T-helper 17 cell (primary cell): ENCODE measurements at regions not wholly inside any gene's neighbourhood (a gene's known extent, or its start where the extent isn't known, plus 50 kb on each side); places are given as distances from the start of the nearest gene placed in this dataset.

Experiments
- ATAC-seq: fragments of 150-1000 bp; cut with Tn5 transposase; 2 replicates; pipeline ENCODE4 v1.10.0; 2021; ENCODE audit warnings: mild to moderate bottlenecking, moderate library complexity
- DNase-seq, 3 donors: peaks; one replicate each; pipeline versions ENCODE4 v3.0.0 to v3.0.0-alpha.2; 2020 to 2021
- H3K9me3 ChIP-seq: one replicate; pipeline ENCODE4 v1.7.0; 2013; ENCODE audit warnings: low read length, mild to moderate bottlenecking; ENCODE audit not compliant: control insufficient read depth, poor library complexity, severe bottlenecking
- H3K27ac Mint-ChIP-seq: one replicate; pipeline ENCODE4 v1.8.0; 2022; ENCODE audit warnings: mild to moderate bottlenecking, moderate library complexity, mixed read lengths
- H3K27me3 Mint-ChIP-seq: one replicate; pipeline ENCODE4 v1.8.0; 2022; ENCODE audit warnings: mixed read lengths
- H3K36me3 Mint-ChIP-seq: one replicate; pipeline ENCODE4 v1.8.0; 2022; ENCODE audit warnings: low read depth, mixed read lengths
- H3K4me1 Mint-ChIP-seq: one replicate; pipeline ENCODE4 v1.8.0; 2022; ENCODE audit warnings: mild to moderate bottlenecking, mixed read lengths
- H3K4me3 Mint-ChIP-seq: one replicate; pipeline ENCODE4 v1.8.0; 2022; ENCODE audit warnings: mild to moderate bottlenecking, moderate library complexity, mixed read lengths

DNA sequence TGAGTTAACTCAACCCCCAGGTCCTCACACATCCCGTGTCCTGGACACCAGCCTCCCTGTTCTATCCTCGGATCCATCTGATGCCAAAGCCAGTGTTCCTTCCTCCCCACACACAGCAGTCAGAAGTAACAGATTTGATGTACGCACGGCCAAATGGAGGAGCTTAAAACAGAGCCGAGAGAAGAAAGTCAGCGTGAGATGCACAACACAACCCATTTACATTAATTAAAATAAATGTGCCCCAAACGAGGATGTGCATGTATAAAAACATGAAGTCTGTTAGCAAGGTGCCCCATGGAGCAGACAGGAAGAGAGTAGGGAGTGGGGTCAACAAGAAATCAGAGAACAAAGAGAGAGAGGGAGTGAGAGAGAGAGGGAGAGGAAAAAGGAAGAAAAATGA, 191.2 kb downstream of the HAUS1 start:
- peaks cover 6% of the 10 kb centered on the region for H3K27me3 Mint-ChIP-seq

DNA sequence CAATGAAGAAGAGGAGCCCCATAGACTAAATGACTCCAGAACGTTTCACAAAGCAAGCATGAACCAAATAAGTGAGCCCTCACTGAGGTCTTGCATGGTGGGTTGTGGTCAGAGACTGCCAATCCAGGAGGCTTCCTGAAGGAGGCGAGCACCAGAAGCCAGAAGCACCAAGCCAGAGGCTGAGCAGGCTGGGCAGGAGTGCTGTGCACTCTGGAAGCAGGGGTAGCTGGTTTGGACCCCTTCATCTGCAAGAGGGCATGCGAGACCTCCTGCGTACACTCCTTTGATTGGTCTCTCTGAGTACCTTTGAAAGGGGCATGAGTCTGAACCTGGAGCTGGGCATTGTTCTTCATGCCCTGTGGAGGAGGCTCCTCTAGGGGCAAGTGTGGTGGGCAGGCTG, 192.5 kb downstream of the HAUS1 start:
- Mint-ChIP-seq H3K4me3 (no peak overlapping the region), H3K27me3 (peaks cover 11% of the 10 kb centered on the region), H3K4me1 (peaks cover 2% of the 10 kb centered on the region), H3K27ac (peak overlapping the region; percentile 57), H3K36me3 (no peaks in the 10 kb centered on the region)
- DNase-seq (no peak), ATAC-seq (no peak)
- no peaks in the 10 kb centered on the region for H3K9me3 ChIP-seq

More for the DNA sequence above, 191.2 kb downstream of the HAUS1 start:
- Mint-ChIP-seq H3K4me3 (no peak overlapping the region), H3K36me3 (no peaks in the 10 kb centered on the region), H3K27ac (peak overlapping the region; percentile 84), H3K4me1 (peaks cover 4% of the 10 kb centered on the region)
- DNase-seq (no peak), ATAC-seq (no peak)
- H3K9me3 ChIP-seq, result no peaks in the 10 kb centered on the region

DNA sequence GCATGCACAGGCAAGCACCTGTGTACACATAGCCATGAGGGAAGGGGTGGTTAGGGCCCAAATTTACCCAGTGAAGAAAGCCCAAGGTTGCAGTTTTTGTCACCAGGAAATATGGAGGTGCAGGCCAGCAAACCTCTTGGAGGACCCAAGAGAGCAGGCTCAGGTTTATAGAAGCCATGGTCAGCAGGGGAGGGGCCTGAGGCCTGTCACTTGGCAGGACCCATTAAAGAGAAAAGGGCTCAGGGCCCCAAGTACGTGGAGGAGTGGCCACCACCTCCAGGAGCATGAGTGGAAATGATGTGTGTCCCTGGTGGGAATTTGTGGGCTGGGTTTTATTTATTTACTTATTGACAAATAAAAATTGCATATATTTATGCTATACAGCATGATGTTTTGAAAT, 192.9 kb downstream of the HAUS1 start:
- DNase-seq (no peak), ATAC-seq (no peak)
- no peaks in the 10 kb centered on the region for H3K9me3 ChIP-seq
- peaks cover 2% of the 10 kb centered on the region for H3K4me1 Mint-ChIP-seq
- no peaks in the 10 kb centered on the region for H3K36me3 Mint-ChIP-seq
- no peak overlapping the region for H3K4me3 Mint-ChIP-seq
- no peak overlapping the region for H3K27ac Mint-ChIP-seq
- H3K27me3 Mint-ChIP-seq, result peaks cover 11% of the 10 kb centered on the region

DNA sequence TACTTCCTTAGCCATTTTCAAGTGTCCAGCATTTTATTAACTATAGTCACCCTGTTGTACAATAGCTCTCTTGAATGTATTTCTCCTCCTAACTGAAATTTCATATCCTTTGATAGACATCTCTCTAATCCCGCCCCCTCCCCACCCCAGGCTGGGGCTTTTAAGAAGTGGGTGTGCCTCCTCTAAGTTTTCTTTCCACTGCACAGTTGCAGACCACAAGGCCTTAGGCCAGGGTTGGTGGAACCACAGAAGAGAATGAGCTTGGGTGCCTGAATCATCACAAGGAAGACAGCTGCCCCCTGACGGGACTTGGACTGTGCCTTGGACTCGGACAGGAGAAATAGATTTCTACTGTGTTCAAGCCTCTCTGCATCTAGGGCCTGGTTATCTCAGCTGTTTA, 193.4 kb downstream of the HAUS1 start:
- DNase-seq (no peak), ATAC-seq (no peak)
- Mint-ChIP-seq H3K4me1 (peaks cover 5% of the 10 kb centered on the region), H3K4me3 (no peak overlapping the region), H3K27me3 (peaks cover 14% of the 10 kb centered on the region), H3K27ac (peak overlapping the region; percentile 8), H3K36me3 (no peaks in the 10 kb centered on the region)
- H3K9me3 ChIP-seq, result no peaks in the 10 kb centered on the region

DNA sequence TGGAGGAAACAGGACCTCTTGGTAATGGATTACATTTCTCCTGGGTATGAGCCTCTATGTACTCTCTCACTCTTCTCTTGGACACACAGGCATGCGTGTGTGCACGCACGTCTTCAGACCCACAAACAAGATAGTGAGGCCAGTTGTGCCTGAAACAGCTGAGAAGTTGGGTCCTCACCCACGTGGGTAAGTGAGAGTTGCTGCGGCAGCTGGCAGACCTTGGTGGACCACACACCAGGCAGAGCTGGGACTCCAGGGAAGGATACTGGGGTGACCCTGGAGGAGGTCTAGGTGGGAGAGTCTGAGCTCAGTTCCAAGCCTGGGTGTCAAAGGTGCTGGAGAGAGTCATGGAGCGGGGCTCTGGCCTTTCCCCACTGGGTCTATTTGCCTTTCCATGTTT, 194.3 kb downstream of the HAUS1 start:
- H3K27me3 Mint-ChIP-seq, result peaks cover 23% of the 10 kb centered on the region
- H3K9me3 ChIP-seq, result no peaks in the 10 kb centered on the region
- H3K4me1 Mint-ChIP-seq, result peaks cover 9% of the 10 kb centered on the region
- H3K27ac Mint-ChIP-seq, result peak overlapping the region; percentile 8
- H3K4me3 Mint-ChIP-seq, result no peak overlapping the region
- no peak for ATAC-seq
- DNase-seq, result no peak
- no peaks in the 10 kb centered on the region for H3K36me3 Mint-ChIP-seq

DNA sequence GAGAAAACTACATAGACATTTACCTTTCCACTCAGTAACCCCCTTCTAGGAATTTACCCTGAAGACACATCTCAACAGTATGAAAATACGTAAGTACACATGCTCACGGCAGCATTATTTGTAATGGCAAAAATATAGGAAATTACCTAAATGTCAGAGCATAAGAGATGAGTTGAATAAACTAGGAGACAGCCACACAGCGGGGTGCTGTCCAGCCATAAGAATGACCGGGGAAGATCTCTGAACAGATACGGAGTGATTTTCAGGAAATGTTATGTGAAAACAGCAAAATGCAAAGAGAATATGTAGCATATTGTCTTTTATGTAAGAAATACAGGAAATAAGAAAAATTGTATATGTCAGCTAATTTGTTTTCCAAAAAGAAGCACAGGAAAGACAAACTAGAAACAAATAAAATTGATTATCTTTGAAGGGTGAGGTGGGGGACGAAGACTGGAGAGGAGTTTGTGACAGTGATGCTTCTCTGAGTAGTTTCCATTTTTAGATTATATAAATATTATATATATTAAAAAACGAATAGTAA, 195.4 kb downstream of the HAUS1 start:
- no peak for ATAC-seq
- H3K9me3 ChIP-seq, result no peaks in the 10 kb centered on the region
- DNase-seq, result no peak
- Mint-ChIP-seq H3K4me1 (peaks cover 9% of the 10 kb centered on the region), H3K36me3 (no peaks in the 10 kb centered on the region), H3K27me3 (peaks cover 27% of the 10 kb centered on the region), H3K4me3 (no peak overlapping the region), H3K27ac (no peak overlapping the region)

DNA sequence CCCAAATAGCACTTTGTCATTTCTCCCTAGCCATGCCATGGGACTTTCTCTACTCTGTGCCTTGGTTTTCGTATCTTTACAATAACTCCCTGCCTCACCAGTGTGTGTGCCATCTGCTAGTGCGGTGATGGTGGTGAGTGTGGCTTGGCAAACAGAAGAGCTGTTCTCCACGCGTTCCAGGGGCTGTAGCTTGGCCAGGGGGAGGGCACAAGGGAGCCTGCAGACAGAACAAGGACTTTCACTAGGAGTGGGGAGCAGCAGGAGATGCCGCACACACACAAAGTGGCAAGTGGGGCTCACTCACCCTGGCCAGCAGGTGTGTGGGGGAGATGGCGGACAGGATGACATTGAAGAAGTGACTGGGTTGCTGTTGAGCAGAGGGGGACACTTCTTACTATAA, 196.9 kb downstream of the HAUS1 start:
- H3K27me3 Mint-ChIP-seq, result peaks cover 27% of the 10 kb centered on the region
- DNase-seq (no peak), ATAC-seq (no peak)
- no peaks in the 10 kb centered on the region for H3K36me3 Mint-ChIP-seq
- peaks cover 9% of the 10 kb centered on the region for H3K4me1 Mint-ChIP-seq
- peaks cover 2% of the 10 kb centered on the region for H3K9me3 ChIP-seq
- no peak overlapping the region for H3K27ac Mint-ChIP-seq
- H3K4me3 Mint-ChIP-seq, result no peak overlapping the region

DNA sequence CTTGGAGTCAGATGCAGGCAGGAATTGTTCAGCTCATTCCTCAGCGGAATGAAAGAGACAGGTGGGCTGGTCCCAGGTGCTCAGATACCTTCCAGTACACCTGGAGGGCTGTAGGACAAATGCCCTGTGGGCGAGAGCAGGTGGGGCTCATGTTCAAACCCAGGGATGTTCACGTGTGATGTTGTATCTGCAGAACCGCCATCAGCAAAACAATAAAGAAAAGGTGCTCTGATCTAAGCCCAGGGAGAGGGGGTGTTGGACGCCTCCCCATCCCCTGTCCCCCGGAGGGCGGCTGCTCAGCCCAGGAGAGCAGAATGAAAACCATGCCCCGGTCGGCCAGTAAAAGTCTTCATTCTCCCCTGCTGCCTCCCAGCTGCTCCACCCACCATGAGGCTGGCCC, 197.4 kb downstream of the HAUS1 start:
- DNase-seq, result no peak
- peaks cover 2% of the 10 kb centered on the region for H3K9me3 ChIP-seq
- Mint-ChIP-seq H3K27me3 (peaks cover 27% of the 10 kb centered on the region), H3K4me1 (peaks cover 7% of the 10 kb centered on the region), H3K4me3 (no peak overlapping the region), H3K36me3 (peaks cover 2% of the 10 kb centered on the region), H3K27ac (no peak overlapping the region)
- no peak for ATAC-seq

DNA sequence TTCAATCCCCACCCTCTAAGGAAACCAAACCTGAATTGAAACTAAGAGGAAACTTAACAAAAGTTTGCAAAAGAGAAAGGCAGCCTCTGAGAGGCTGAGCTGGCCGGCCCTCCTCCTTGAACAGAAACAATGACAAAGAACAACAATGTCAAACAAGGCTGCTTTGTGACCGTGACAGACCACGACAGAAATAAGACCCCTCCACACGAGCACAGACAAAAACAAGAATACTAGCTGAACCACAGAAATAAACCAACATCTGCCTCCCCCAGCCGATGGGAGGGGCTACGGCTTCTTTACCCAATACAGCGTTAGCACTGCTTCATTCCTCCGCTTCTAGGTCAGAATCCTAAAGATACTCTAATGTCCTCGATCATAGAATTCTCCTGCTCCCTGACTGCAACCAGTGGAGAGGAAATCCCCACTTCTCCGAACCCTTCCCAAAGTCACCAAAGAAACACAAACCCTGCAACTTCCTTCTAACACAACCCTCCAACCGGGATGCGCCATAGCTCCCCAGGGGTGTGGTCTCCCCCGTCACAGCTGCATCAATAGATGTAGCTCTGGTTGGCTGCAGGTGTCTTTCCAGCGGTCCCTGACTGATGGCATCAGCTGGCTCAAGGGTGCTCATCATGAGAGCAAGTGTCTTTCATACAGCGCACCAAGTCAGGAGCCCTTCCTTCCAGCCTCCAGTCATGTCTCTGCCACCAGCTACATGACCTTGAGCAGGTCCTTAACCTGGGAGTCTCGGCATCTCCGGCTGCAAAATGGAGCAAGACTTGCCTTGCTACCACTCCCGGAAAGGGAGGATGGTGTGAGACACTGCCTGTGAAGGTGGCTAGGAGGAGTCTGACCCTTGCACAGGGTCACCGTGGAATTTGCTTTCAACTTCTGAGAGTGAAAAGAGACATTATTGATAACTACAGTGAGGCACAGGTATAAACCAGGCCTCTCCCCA, 198.6 kb downstream of the HAUS1 start:
- H3K27ac Mint-ChIP-seq, result no peak overlapping the region
- peaks cover 2% of the 10 kb centered on the region for H3K36me3 Mint-ChIP-seq
- peak overlapping the region; percentile 33 for H3K4me3 Mint-ChIP-seq
- H3K4me1 Mint-ChIP-seq, result peaks cover 7% of the 10 kb centered on the region
- no peak for ATAC-seq
- peaks cover 2% of the 10 kb centered on the region for H3K9me3 ChIP-seq
- DNase-seq, result no peak
- H3K27me3 Mint-ChIP-seq, result peaks cover 27% of the 10 kb centered on the region

DNA sequence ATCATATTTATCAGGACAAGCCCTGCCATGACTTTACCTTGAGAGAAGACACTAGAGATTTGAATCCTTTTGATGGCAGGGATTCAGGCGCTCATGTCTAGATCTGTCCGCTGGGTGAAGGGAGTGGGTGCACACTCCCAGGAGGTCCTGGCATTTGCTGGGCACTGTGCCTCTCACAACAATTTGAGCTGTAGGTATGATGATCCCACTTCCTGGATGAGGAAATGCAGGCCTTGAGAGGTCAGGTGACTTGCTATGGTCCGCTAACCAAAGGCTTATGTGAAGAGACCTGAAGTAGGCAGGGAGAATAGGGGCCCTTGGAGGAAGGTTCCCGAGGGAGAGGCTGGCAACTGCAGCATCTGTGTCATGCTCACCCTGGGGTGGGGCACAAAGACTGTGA, 206.1 kb downstream of the HAUS1 start:
- H3K9me3 ChIP-seq, result peaks cover 2% of the 10 kb centered on the region
- H3K4me3 Mint-ChIP-seq, result no peak overlapping the region
- no peak for DNase-seq
- H3K27me3 Mint-ChIP-seq, result peaks cover 8% of the 10 kb centered on the region
- peaks cover 2% of the 10 kb centered on the region for H3K36me3 Mint-ChIP-seq
- peaks cover 2% of the 10 kb centered on the region for H3K4me1 Mint-ChIP-seq
- ATAC-seq, result no peak
- no peak overlapping the region for H3K27ac Mint-ChIP-seq

DNA sequence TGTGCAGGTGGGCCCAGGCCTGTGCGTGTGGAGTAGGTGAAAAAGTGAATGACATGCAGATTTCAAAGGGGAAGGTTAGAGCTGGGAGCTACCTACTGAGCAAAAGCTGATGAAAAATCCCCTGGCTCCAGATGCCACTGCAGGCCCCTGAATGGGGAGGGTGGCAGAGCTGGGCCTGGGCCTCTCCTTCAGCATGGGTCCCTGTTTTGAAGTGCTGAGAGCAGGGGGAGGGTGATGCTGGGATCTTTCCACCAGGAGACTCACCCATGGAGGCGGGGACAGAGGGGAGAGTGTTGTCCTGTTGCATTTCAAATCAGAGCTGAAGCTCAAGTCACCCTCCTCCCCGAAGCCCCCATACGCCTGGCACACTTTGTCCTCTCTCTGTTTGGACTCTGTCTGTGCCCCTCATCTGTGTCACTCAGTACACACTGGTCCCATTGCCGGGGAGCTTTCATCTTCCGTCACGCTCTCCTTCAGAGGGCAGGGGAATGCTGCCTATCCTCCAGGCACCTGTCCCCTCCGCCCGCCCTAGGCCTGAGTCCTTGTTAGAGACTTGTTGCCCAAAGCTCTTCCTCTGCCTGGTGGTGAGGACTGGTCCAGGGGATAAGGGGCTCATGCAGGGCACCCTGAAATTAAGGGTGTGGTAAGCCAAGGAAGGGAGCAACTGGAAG, 206.6 kb downstream of the HAUS1 start:
- ATAC-seq (no peak), DNase-seq (no peak)
- no peak overlapping the region for H3K27ac Mint-ChIP-seq
- H3K4me1 Mint-ChIP-seq, result peaks cover 2% of the 10 kb centered on the region
- peaks cover 2% of the 10 kb centered on the region for H3K9me3 ChIP-seq
- H3K36me3 Mint-ChIP-seq, result peaks cover 2% of the 10 kb centered on the region
- peaks cover 8% of the 10 kb centered on the region for H3K27me3 Mint-ChIP-seq
- no peak overlapping the region for H3K4me3 Mint-ChIP-seq

DNA sequence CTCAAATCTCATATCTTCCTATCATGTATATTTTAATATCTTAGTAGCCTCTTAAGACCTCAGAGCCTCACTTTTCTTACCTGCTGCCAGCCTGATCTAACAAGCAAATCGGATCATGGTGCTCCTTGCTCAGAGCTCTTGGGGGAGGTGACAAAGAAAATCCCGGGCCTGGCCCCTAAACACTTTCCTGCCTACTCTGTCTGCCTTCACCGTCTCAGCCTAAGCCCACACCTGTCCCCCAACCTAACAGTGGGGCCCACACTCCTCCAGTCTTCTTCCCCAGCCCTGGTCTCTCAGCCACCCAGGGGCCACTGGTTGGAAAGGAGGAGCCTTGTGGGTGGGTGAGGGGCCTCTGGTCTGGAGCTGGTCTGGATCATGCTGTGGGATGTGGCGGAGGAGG, 207.3 kb downstream of the HAUS1 start:
- H3K27me3 Mint-ChIP-seq, result peaks cover 8% of the 10 kb centered on the region
- peaks cover 2% of the 10 kb centered on the region for H3K4me1 Mint-ChIP-seq
- H3K4me3 Mint-ChIP-seq, result no peak overlapping the region
- ATAC-seq (no peak), DNase-seq (no peak)
- no peak overlapping the region for H3K27ac Mint-ChIP-seq
- H3K36me3 Mint-ChIP-seq, result no peaks in the 10 kb centered on the region
- H3K9me3 ChIP-seq, result no peaks in the 10 kb centered on the region

DNA sequence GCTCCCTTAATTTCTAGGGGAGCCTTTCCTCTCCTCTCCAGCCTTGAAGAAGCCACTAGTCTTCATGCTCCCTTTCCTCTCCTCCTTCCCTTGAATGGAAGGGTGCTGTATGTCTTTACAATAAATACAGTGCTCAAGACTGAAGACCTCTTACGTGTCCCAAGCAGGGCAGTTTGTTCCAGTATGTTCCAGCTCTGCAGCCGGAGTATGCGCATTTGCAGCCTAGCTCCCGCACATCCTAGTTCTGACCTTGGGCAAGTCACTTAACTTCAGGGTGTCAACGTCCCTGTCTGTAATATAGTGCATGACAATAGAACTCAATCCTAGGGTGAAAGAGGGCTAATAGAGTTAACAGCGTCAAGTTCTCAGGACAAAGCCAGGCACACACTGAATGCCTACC, 208.0 kb downstream of the HAUS1 start:
- H3K36me3 Mint-ChIP-seq, result no peaks in the 10 kb centered on the region
- H3K9me3 ChIP-seq, result no peaks in the 10 kb centered on the region
- DNase-seq (no peak), ATAC-seq (no peak)
- H3K4me1 Mint-ChIP-seq, result peaks cover 2% of the 10 kb centered on the region
- peaks cover 8% of the 10 kb centered on the region for H3K27me3 Mint-ChIP-seq
- no peak overlapping the region for H3K4me3 Mint-ChIP-seq
- no peak overlapping the region for H3K27ac Mint-ChIP-seq
